Dermis blood vessel endothelial cell (primary cell): ENCODE measurements at regions not wholly inside any gene's neighbourhood (a gene's known extent, or its start where the extent isn't known, plus 50 kb on each side); places are given as distances from the start of the nearest gene placed in this dataset.
"Not testable (repeated sequence)": the region's sequence is repeated elsewhere in the genome, so short reads cannot be mapped to it uniquely, and the experiment has no call there.

ENCODE experiments used
- DNase-seq: peaks from one replicate; pipeline ENCODE4 v3.0.0; 2010

GRCh38 chr1:148310807-148311206, 158.7 kb upstream of the NBPF11 start:
- DNase-seq, result no peak

- no peak for DNase-seq
Measured at GRCh38 chr1:148309940-148310500, 157.9 kb upstream of the NBPF11 start.

- no peak for DNase-seq
Measured at GRCh38 chr1:148308832-148309458, 156.9 kb upstream of the NBPF11 start.

GRCh38 chr1:148307583-148308185, 155.6 kb upstream of the NBPF11 start:
- no peak for DNase-seq

GRCh38 chr1:148304935-148305334, 152.9 kb upstream of the NBPF11 start:
- not testable (repeated sequence) for DNase-seq

GRCh38 chr1:148302586-148303364, 150.7 kb upstream of the NBPF11 start:
- not testable (repeated sequence) for DNase-seq

- not testable (repeated sequence) for DNase-seq
Measured at GRCh38 chr1:148297852-148298251, 145.8 kb upstream of the NBPF11 start.

GRCh38 chr1:148296511-148296910, 144.4 kb upstream of the NBPF11 start:
- DNase-seq, result no peak

GRCh38 chr1:148294116-148294807, 142.2 kb upstream of the NBPF11 start:
- DNase-seq, result no peak

GRCh38 chr1:148293651-148294050, 141.6 kb upstream of the NBPF11 start:
- no peak for DNase-seq

- no peak for DNase-seq
Measured at GRCh38 chr1:148292915-148293314, 140.8 kb upstream of the NBPF11 start.

GRCh38 chr1:148290881-148291280, 138.8 kb upstream of the NBPF11 start:
- DNase-seq, result no peak

GRCh38 chr1:148289647-148290046, 137.6 kb upstream of the NBPF11 start:
- DNase-seq, result no peak

- not testable (repeated sequence) for DNase-seq
Measured at GRCh38 chr1:148285946-148286345, 133.9 kb upstream of the NBPF11 start.

- not testable (repeated sequence) for DNase-seq
Measured at GRCh38 chr1:148280831-148281572, 128.9 kb upstream of the NBPF11 start.

GRCh38 chr1:148279002-148279542, 127.0 kb upstream of the NBPF11 start:
- not testable (repeated sequence) for DNase-seq

- not testable (repeated sequence) for DNase-seq
Measured at GRCh38 chr1:148277865-148278279, 125.8 kb upstream of the NBPF11 start.

GRCh38 chr1:148267066-148267465, 115.0 kb upstream of the NBPF11 start:
- DNase-seq, result not testable (repeated sequence)

- peak; percentile 33 for DNase-seq
Measured at GRCh38 chr1:148264374-148265276, 112.5 kb upstream of the NBPF11 start.

GRCh38 chr1:148263906-148264255, 111.8 kb upstream of the NBPF11 start:
- no peak for DNase-seq
